ENCODE measurements at regions not wholly inside any gene's neighbourhood (a gene's known extent, or its start where the extent isn't known, plus 50 kb on each side); places are given as distances from the start of the nearest gene placed in this dataset.

DNA sequence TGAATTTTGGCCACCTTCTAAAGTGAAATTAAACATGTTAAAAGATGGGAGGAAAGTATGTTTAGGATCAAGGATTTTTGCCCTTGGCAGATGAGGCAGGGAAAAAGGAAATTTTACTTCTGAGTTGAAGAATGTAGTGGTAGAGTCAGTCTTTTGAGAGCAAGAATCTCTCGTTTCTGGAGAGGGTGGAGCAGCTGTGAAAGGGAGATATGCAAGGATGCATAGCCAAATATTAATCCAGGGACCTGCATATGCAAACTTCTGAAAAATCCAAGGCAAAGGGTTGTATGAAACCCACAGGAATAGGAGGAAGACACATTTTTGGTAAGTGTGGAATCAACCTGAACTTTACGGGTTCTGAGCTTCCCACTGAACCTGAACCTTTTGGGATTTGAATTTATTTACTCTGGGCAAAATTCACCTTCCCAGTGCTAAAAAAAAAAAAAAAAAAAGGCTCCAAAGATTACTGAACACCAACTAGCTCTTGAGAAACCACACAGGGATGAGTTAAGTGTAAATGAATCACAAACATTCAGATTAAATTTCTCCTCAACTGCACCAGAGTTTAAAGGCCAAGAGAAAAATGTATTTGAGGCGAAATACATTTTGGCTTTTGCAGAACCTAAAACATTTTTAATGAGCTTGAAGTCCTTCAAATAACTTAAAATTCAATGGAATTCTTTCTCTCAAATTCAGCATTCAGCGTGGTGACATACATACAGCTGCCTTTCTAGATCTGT, 187.1 kb upstream of the CDKN3 start:
- no peak for DNase-seq (ENCODE audit: low spot score)

GRCh38 chr14:54211551-54212308, 185.1 kb upstream of the CDKN3 start:
- DNase-seq (ENCODE audit: low spot score) = peak; percentile 66

GRCh38 chr14:54213536-54213935, 183.3 kb upstream of the CDKN3 start:
- DNase-seq (ENCODE audit: low spot score) = no peak

- DNase-seq (ENCODE audit: low spot score) = no peak
Observed at GRCh38 chr14:54216827-54217226, 180.0 kb upstream of the CDKN3 start.

DNA sequence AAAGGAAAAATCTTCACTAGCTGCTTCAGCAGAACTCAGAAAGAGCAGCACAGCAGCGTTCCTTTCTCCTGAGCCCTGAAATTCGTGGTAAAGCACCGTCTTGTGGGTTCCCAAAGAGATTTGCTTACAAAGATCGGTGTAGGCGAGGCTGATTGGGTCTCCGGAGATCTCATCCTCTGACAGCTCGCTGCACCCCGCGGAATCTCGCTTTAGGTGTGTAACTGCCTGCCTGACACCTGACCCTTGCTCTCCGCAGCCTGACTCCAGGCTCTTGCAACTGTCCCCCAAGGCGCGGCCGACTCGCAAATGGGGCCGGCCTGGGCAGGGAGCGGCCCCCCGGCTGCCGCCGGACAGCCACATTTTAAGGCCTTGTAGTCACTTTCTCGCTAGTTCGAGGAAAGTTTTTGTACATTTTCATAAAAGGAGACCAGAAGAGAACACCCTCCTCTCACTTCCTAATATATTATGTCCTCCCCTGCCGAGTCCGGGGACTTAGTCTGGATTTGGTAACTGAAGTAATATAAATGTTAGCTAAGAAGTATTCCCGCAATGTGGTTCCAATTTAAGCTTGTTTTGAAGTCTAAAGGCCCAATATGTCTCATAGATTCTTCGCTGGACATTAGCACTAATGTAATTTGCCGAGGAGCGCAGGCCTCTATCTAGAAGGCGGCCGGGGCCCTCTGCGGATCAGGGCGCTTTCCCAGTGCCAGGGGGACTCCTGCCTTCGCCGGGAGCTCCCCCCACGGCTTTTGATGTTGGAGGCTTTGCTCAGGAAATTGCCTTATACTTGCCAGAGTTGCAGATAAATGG, 177.3 kb upstream of the CDKN3 start:
- DNase-seq (ENCODE audit: low spot score) = no peak

DNA sequence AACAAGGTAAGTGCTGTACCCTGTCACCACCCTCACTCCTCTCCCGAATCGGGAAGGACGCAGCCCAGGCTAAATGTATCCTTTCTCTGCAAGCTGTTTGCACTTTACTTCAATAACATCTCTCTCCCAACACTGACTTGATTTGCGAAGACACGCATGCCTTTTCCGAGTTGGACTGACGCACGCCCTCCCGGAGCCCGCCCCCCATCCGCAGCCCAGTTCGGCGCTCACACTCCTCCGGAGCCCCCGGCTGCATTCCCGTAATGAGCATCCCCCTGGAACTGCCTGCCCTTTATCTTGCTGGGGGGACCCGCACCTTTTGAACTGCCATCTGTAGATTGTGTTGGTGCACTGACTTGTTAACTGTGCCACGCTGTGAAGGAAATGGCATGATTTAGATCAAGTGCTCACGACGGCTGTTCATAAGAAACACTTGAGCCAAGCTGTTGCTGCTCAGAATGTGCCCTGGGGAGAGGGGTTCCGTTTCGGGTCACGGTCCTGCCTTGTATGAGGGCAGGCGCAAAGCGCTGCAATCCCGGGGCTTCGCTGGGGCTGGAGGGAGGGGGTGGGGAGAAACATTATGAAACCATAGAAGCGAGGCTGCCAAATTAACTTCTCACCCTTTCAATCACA, 176.6 kb upstream of the CDKN3 start:
- DNase-seq (ENCODE audit: low spot score) = no peak

- DNase-seq (ENCODE audit: low spot score) = no peak
Observed at GRCh38 chr14:54220704-54221431, 175.9 kb upstream of the CDKN3 start.

DNA sequence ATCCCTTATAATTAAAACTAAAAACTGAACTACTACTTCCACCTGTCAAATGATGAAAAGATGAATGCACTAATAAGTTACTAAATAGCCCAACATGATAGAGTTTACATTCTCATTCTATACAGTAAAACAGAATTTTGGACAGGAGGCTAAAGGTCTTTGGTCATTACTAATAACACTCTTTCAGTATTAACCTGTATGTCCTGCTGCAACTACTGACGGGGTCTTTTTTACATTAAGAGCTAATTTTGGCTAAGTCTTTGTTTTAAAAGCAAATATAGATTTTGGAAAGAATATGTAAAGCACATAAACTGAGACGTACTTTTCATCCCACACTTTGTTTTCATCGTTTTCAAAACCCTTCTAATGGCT, 175.4 kb upstream of the CDKN3 start:
- no peak for DNase-seq (ENCODE audit: low spot score)

DNA sequence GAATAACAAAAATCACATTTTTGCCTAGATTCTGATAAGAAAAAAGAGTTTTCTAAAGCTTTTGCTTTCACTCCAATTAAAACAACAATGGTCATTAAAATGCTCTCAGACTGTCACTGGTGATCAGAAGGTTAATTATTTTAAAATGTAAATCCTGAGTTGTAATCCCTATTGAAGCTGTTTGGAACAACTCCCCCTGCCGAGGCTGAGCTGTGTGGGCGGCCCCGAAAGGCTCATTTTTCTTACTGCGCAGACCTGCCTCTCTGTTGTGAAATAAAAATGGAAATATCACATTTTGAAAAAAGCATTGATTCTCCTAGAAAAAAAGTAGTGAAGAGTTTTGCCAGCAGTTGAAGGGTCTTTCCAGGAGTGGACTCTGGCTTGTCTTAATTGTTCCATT, 174.8 kb upstream of the CDKN3 start:
- no peak for DNase-seq (ENCODE audit: low spot score)

GRCh38 chr14:54223831-54224402, 172.9 kb upstream of the CDKN3 start:
- DNase-seq (ENCODE audit: low spot score) = no peak

GRCh38 chr14:54225457-54226060, 171.2 kb upstream of the CDKN3 start:
- DNase-seq (ENCODE audit: low spot score) = no peak

DNA sequence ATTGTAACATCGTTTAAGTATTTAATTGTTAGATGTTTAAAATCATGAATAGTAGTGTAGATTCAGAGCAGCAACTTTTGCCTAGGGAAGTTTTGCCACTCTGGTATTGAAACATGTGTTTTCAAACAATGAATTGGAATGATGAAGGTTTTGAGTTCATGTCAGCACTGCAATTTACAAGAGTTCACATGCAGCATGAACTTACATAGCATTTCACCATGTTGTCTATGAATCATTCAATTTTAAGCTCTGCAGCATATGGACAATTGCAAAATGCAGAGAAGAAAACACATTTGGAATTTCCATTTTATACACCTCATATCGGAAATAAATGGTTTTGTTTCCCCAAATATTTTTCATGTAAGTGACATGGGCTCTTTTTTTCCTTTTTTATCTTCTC, 170.7 kb upstream of the CDKN3 start:
- DNase-seq (ENCODE audit: low spot score) = no peak

- DNase-seq (ENCODE audit: low spot score) = no peak
Observed at GRCh38 chr14:54226558-54226957, 170.2 kb upstream of the CDKN3 start.

DNA sequence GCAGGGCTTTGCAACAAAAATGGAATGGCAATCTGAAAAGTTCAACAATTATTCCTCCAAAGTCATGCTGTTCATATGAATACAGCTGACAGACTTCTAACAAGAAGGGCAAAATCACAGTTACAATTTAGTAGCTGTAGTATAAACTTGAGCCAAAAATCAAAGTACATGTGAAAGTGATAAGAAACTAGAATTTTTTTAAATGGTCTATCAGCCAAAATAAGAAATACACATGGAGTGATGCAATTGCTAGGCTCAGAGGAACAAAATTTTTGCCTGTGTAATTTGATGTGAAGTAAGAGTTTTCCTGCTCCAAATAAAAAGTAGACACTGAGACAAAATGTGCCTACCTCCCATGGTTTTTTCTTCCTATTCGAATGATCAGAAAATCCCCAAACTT, 167.7 kb upstream of the CDKN3 start:
- DNase-seq (ENCODE audit: low spot score) = no peak

DNA sequence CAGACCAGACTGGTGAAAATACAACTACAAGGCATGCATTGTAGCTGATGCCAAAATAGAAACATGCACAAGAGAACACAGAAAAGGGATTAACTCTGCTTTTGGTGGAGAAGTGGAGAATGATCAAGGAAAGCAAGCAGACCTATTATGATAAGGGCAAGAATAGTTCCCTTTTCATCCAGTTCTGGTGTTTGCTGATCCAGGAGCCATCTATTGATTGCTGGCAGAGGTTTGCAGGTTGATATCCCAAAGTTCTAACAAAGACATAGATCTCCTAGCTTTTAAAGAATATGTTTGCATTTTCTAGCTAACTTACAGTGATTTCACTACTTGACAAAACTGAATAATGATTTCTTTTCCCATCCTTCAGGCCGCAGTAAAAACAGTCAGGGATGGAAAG, 166.2 kb upstream of the CDKN3 start:
- no peak for DNase-seq (ENCODE audit: low spot score)

GRCh38 chr14:54232735-54233134, 164.1 kb upstream of the CDKN3 start:
- no peak for DNase-seq (ENCODE audit: low spot score)

DNA sequence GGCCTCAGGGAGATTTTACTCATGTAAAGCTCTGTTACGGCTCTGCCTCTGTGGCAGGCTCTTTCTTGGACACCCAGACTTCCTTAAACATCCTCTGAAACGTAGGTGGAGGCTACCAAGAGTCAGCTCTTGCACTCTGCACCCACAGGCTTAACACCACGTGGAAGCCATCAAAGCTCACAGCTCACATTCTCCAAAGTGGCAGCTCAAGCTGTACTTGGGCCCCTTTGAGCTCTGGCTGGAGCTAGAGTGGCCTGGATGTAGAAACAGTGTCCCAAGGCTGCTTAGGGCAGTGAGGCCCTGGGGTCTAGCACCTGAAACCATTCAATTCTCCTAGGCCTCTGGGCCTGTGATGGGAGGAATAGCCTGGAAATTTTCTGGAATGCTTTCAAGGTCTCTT, 155.3 kb upstream of the CDKN3 start:
- DNase-seq (ENCODE audit: low spot score) = no peak

- no peak for DNase-seq (ENCODE audit: low spot score)
Observed at GRCh38 chr14:54251356-54251755, 145.5 kb upstream of the CDKN3 start.

GRCh38 chr14:54252072-54252730, 144.6 kb upstream of the CDKN3 start:
- DNase-seq (ENCODE audit: low spot score) = no peak

DNA sequence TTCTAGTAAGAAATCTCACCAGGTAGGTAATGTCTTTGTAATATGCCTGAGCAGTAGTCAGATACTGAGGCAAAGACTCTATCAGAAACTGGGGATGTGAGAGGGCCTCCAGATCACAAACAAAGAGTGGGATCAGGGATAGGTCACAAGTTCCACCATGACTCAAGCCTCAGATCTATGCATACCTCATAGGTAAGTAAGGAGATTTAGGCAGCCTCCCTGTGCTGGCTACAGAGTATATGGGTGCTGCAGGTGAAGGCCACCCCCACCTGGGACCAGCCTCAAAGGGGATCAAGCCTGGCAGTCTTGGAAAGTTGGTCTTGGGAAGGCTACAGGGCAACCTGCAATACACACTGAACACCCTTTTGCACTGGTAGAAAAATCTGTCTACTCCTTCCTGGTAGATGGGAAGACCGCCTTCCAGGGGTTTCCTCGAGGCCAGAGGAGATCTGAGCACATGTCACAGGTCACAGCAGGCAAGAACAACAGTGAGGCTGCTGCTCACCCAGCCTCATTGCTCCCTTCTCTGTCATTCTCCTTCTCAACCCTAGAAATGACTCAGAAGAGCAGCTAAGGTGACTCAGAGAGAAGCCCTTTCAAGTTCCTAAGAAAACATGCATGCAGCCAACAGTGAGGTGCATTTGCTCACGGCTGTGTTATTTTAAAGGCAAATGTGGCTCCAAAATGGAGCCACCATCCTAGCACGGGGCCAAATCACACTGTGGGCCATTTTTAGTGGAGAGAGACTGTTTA, 143.4 kb upstream of the CDKN3 start:
- DNase-seq (ENCODE audit: low spot score) = peak; percentile 82

Measured in RKO (cell line).